Right lung (tissue), 2 donors: ENCODE measurements at regions not wholly inside any gene's neighbourhood (a gene's known extent, or its start where the extent isn't known, plus 50 kb on each side); places are given as distances from the start of the nearest gene placed in this dataset.
"Not testable (repeated sequence)": the region's sequence is repeated elsewhere in the genome, so short reads cannot be mapped to it uniquely, and the experiment has no call there.

Experiments used
- DNase-seq, 2 donors: peaks; one replicate each; pipeline ENCODE4 v3.0.0-alpha.2; 2013

- DNase-seq: no peak
Observed at GRCh38 chr3:26068890-26069289, 279.0 kb downstream of the OXSM start.

DNA sequence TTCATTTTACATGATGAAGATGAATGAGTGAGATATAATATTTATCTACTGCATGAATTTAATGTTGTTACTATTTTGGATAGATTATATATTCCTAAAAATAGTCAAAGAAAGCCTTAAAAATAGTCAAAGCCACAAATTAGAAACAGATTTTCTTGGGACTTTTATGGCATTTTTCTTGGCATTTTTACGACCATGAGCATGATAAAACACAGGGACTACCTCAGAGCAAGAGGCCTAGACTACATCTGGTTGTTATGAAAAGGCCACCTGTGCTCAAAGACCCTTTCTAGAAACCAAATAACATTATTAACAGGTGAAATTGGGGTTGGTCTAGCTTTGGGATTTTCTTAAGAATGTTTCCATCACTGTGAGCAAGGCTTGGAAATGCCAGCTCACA is 281.0 kb downstream of the OXSM start:
- DNase-seq: no peak

- no peak for DNase-seq
Observed at GRCh38 chr3:26074080-26074479, 284.2 kb downstream of the OXSM start.

DNA sequence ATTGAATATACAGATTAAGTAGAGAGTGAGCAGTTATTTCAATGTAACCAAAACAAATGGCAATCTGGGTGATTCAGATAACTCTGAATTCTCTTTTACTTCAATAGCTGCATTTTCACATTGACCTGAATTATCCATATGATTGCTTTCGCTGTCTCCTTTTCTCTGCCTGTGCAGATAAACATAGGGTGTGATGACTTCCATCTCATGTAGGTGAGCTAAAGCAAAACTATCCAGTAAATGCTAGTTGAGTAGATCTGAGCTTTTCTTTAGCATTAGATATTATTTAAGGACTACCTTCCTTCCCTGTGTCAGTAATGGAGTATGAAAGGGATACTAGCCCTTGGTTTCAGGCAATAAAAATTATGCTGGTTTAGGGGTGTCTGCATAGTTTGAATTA is 288.6 kb downstream of the OXSM start:
- DNase-seq: no peak

DNA sequence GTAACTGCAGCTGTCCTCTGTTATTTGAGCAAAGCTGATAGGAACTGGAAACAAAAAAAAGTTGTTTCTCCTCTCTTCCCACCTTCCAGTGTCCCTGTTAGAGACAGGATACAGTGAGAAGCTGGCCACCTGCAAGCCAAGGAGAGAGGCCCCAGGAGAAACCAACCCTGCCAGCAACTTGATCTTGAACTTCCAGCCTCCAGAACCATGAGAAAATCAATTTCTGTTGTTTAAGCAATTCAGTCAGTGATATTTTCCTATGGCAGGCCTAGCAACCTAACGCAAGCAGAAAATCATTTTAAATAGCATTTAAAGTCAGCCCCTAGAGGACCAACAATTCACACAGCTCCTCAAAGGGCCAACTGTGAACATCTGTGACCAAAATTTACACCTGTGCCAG is 291.3 kb downstream of the OXSM start:
- DNase-seq: no peak

DNA sequence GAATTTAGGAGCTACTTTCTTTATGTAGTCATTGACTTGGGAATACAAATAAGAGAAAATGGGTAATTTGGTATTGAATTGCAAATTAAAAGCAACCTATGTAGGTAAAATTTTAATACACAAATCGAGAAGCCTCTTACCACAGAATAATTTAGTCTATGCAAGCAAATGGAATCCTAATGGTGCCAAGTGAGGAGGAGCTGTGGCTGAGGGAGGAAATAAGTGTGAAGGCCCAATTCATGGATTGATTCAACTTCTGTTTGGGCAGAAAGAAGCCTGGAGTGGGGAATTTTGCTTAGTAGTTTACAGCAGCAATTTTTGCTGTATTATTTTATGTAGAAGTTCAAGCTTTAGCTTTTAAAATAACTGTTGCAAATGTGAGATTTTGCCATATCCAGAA is 291.9 kb downstream of the OXSM start:
- DNase-seq: no peak

DNA sequence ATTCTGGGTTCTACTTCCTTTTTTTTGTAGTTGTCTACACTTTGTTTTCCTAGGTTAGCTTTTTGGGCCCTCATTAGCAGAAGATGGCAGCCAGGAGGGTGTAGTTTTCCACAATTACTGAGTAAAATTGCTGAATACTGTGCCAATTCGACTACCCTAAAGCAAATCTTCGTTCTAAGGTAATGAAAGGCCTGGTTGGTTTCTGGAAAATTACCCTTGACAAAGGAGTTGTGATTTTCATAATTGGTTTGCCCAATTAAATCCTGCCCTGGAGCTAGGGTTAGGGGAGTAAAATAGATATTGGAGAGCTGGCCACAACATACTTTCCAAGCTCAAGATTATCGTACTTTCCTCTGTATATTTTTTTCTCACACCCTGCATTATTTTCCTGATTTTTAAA is 293.0 kb downstream of the OXSM start:
- DNase-seq: no peak

- DNase-seq: no peak
Observed at GRCh38 chr3:26084629-26085028, 294.7 kb downstream of the OXSM start.

- no peak for DNase-seq
Observed at GRCh38 chr3:26087751-26088150, 297.9 kb downstream of the OXSM start.

DNA sequence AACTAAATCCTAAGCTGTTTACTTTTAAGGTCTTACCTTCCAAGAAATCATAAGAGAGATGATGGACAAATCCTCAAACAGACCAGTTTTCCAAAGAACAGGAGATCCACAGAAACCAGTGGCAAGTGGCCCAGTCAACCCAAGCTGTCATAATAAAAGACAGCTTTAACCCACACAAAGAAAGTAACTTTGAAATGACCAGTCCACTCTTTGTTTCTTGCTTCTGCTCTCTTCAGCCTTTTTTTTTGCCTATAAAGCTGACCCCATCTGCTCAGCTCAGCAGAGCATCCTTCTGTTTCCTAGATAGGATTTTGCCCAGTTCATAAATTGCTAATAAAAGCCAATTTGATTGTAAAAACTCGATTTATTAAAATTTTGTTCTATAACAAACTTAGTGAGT is 299.4 kb downstream of the OXSM start:
- DNase-seq: no peak

- DNase-seq: no peak
Observed at GRCh38 chr3:26090589-26090988, 300.7 kb downstream of the OXSM start.

DNA sequence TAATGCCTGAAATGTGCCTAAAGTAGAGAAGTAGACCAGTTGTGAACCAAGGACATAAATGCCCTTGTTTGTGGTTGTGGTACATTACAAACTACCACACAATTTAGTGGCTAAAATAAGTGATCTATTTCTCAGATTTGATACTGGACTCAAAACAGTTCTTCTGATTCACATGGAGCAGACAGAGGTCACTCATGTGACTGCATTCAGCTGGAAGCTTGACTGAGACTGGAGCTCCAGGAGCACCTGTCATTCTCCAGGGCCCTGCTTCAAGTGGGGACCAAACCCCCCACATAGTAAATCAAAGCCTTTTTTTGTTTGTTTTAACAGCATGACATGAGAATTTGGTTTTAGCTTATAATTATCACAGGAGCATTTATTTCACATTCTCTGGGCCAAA is 301.2 kb downstream of the OXSM start:
- DNase-seq: no peak

DNA sequence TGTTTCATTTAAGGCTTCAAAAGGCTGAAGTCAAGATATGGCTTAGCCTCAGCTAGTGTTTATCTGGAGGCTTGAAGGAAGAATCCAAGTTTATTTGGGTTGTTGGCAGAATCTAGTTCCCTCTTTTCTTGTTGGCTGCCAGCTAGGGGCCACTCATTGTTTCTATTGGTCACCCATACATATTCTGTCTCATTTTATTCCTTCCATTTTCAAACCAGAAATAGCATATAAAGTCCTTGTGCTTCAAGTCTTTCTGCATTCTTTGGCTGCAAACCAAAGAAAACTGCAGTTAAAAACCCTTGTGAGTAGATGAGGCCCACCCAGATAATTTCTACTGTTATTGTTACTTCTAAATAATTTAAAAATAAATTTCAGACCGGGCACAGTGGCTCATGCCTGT is 301.7 kb downstream of the OXSM start:
- no peak for DNase-seq

GRCh38 chr3:26097111-26097510 is 307.2 kb downstream of the OXSM start:
- not testable (repeated sequence) for DNase-seq

- DNase-seq: no peak
Observed at GRCh38 chr3:26099692-26100091, 309.8 kb downstream of the OXSM start.

DNA sequence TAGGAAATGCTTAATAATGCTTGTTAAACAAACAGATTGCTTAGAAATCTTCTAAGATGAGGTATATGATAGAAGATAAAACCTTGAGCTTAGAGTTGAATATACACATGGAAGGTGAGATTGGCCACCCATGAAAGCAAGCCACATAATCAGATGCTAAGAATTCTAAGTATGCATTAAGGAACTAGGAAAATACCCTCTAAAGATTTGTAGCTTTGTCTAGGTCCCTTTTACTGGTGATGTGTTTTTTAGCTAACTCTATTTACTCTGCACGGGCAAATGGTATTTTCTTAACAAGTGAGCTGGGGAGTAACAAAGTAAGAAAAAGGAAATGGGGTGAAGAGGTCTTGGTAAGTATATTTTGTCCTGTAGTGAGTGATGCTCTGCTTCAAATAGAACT is 310.3 kb downstream of the OXSM start:
- DNase-seq: no peak

GRCh38 chr3:26102376-26102775 is 312.5 kb downstream of the OXSM start:
- no peak for DNase-seq

GRCh38 chr3:26104851-26105251 is 315.0 kb downstream of the OXSM start:
- DNase-seq: no peak

- DNase-seq: no peak
Observed at GRCh38 chr3:26105261-26105660, 315.4 kb downstream of the OXSM start.

DNA sequence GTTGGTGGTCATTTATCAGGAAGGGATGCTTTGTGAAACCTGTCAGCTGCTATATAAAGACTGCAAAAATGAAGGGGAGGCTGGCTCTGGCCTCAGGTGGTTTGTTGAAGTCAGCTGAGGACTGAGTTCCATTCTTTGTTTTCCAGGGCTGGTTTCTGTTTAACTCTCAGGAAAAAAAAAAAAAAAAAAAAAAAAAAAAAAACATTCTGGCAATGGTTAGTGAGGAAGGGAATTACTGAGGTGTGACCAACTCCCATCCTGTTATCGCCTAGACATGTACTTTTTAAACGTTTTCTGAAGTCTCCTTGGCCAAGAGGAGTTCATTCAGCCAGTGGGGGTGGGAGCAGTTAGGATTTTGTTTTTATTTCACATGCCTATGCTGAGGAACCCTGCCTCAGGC is 316.3 kb downstream of the OXSM start:
- DNase-seq: no peak

DNA sequence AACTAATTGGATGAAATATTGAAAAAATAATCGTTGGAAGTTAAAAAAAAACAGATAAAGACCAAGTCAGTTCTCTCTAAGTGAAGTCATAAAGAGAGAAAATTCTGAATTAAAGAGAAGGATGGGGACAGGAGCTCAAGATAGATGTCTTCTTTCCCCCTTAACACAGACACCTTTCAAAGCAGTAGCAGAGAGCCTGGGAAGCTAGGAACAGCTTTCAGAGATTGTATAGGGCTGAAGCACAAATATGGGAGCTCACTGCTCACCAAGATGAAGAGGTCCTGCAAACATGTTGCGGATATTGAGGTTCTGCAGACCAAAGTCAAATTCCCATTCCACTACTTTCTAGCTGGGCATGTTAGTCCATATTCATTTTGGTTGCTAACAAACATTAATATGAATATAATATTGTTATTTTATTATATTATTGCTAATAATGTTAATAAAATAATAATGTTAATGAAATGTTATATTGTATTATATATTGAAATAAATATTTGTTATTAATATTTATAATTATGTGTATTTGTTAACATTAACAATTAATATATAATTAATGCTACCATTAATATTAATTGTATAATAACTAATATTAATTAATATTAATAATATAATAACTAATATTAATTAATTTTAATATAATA is 319.1 kb downstream of the OXSM start:
- no peak for DNase-seq

DNA sequence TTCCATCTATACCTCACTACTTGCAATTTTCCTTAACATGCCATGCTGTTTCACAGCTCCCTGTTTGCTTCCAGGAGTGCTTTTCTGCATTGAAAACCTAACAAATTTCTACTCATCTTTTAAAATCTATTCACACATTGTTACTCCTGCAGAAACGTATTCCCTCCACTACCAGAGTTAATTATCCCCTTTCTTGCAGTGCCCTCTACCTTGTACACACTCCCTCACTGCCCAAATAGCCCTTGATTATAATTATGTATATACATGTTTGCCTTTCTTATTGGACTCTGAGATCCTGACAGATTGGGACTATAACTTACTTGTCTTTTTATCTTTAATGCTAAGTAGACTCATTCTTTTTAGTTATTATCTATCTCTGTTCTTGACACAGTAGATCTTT is 325.0 kb downstream of the OXSM start:
- no peak for DNase-seq

GRCh38 chr3:26118165-26118564 is 328.3 kb downstream of the OXSM start:
- DNase-seq: no peak

DNA sequence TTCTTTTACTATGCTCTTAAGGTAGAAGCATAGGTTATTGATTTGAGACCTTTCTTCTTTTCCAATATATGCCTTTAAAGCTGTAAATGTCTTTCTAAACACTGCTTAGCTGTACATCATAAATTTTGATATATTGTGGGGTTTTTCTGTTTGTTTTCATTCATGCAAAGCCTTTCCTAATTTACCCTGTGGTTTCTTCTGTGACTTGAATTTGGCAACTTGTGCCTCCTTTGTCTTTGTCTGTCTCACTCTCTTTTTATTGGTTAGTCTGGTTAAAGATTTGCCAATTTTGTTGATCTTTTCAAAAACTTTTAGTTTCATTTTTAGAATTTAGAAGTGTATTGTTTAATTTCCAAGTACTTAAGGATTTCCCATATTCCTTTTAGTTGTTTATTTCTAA is 343.1 kb downstream of the OXSM start:
- DNase-seq: no peak

DNA sequence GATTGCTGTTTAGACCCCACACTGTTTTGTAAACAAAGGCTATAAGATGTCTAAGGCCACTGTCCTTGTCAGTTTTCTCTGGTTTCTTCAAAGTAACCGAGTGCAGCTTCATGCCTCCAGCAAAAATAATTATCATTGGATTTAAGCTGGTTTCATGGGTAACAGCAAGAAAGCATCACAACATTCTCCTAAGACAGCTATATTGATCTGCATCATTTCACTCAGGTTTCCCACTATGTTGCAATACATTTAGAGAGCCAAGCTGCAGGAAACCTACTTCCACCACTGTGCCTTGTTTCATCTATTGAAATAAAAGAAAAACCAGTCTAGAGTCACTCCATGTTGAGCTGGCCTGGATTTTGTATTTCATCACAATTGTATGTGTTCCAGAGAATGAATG is 351.4 kb downstream of the OXSM start:
- no peak for DNase-seq
